ENCODE measurements at regions not wholly inside any gene's neighbourhood (a gene's known extent, or its start where the extent isn't known, plus 50 kb on each side); places are given as distances from the start of the nearest gene placed in this dataset.
"Not testable (repeated sequence)": the region's sequence is repeated elsewhere in the genome, so short reads cannot be mapped to it uniquely, and the experiment has no call there.

DNA sequence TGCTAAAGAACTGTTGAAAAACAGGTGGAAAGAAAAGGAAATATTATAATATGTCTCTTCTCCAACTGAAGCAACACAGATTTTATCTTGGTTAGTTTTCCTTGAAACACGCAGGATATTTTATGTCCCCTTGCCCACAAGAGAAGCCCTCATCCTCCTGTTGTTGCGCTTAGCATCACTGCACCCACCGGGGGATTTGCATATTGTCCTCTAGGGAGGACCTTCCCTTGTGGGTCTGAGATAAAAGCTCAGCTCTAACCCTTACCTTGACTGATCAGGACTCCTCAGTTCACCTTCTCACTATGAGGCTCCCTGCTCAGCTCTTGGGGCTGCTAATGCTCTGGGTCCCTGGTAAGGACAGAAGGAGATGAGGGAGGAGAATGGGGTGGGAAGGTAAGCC lies 1294.2 kb downstream of the RPIA start:
- TF ChIP-seq, protein P1, sequence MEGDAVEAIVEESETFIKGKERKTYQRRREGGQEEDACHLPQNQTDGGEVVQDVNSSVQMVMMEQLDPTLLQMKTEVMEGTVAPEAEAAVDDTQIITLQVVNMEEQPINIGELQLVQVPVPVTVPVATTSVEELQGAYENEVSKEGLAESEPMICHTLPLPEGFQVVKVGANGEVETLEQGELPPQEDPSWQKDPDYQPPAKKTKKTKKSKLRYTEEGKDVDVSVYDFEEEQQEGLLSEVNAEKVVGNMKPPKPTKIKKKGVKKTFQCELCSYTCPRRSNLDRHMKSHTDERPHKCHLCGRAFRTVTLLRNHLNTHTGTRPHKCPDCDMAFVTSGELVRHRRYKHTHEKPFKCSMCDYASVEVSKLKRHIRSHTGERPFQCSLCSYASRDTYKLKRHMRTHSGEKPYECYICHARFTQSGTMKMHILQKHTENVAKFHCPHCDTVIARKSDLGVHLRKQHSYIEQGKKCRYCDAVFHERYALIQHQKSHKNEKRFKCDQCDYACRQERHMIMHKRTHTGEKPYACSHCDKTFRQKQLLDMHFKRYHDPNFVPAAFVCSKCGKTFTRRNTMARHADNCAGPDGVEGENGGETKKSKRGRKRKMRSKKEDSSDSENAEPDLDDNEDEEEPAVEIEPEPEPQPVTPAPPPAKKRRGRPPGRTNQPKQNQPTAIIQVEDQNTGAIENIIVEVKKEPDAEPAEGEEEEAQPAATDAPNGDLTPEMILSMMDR (IDR thresholded peaks at IDR 0.05), result not testable (repeated sequence)
- not testable (repeated sequence) for TF ChIP-seq EP300 (IDR thresholded peaks at IDR 0.05)

Measured in tibial nerve (tissue), 4 donors.